ENCODE measurements at regions not wholly inside any gene's neighbourhood (a gene's known extent, or its start where the extent isn't known, plus 50 kb on each side); places are given as distances from the start of the nearest gene placed in this dataset.

DNA sequence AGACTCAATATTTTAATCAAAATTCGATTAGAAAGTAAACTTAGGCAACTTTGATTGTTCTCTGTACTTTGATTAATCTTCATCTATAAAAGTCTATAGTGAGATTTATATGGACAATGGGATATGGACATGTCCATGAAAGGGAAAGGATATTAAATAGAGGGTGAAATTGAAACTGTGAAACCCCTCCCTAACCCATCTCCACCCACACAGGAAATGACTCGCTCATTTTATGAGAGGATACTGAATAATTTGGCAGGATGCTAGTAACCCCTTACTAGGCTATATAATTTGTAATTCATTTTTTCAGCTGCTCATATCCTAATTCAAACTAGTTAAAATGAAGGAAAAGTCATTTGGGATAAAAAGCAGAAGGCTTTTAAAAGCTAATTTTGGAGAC is 328.0 kb upstream of the ATP2B1 start (continued):
- TF ChIP-seq, protein P1, sequence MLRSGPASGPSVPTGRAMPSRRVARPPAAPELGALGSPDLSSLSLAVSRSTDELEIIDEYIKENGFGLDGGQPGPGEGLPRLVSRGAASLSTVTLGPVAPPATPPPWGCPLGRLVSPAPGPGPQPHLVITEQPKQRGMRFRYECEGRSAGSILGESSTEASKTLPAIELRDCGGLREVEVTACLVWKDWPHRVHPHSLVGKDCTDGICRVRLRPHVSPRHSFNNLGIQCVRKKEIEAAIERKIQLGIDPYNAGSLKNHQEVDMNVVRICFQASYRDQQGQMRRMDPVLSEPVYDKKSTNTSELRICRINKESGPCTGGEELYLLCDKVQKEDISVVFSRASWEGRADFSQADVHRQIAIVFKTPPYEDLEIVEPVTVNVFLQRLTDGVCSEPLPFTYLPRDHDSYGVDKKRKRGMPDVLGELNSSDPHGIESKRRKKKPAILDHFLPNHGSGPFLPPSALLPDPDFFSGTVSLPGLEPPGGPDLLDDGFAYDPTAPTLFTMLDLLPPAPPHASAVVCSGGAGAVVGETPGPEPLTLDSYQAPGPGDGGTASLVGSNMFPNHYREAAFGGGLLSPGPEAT (IDR thresholded peaks at IDR 0.05; ENCODE audit: low read depth) = no peak
- TF ChIP-seq ASH2L (IDR thresholded peaks at IDR 0.05; ENCODE audit: borderline replicate concordance, low read depth) (no peak), BMI1 (IDR thresholded peaks at IDR 0.05; ENCODE audit: borderline replicate concordance) (no peak), SIN3A (IDR thresholded peaks at IDR 0.05; ENCODE audit: low read depth, low read length) (no peak)

DNA sequence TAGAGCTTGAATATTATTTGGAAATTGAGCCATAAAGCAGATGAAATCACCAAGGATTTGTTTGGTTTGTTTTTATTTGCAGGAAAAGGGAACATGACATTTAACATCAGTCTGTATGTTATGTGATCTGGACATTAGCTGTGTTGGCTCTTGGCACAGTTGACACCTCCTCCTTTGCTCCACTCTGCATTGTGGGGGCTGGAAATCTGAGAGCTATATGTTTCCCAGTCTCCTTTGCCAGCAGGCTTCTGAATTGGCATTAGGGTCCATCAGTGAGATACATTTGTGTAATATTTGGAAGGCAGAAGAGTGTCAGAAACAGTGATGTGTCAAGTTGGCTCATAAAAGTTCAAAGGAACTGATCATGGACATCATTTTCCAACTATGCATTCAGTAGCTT is 322.1 kb upstream of the ATP2B1 start:
- SMC1A ChIA-PET (ENCODE audit: uncharacterized antibody, unreplicated experiment) = interaction anchor here (0.9 to 1.5 kb wide), 3 partner anchors 9 to 475 kb away, joined by 3 to 4 read pairs (median 4); no protein-coding TSS in a partner anchor
- in situ Hi-C loops (cut with MboI) = no loop called here

More for the DNA sequence above, 322.1 kb upstream of the ATP2B1 start:
- no peaks in the 10 kb centered on the region for H3K27me3 ChIP-seq (replicated peaks in 1 of 2; ENCODE audit: control insufficient read depth in 2 of 2, insufficient read depth in 2 of 2, low read length in 1 of 2)
- POLR2A ChIA-PET = no interaction called here
- no peak overlapping the region for H3K4me2 ChIP-seq (ENCODE audit: control insufficient read depth, insufficient read depth)
- intact Hi-C loops (cut with micrococcal nuclease; ENCODE audit: unreplicated experiment) = no loop called here
- no peaks in the 10 kb centered on the region for H3K36me3 ChIP-seq (ENCODE audit: control insufficient read depth in 2 of 2, insufficient read depth in 2 of 2, low read length in 1 of 2)
- ATAC-seq = no peak
- H2AFZ ChIP-seq (ENCODE audit: control insufficient read depth, low read depth, low read length) = no peak overlapping the region
- TF ChIP-seq ASH2L (IDR thresholded peaks at IDR 0.05; ENCODE audit: borderline replicate concordance, low read depth) (no peak), MYC (IDR thresholded peaks at IDR 0.05; ENCODE audit: insufficient read depth, insufficient read length, insufficient replicate concordance, low read length, severe bottlenecking) (no peak), ETV6 (conservative IDR thresholded peaks at IDR 0.05 in 1 of 2, IDR thresholded peaks at IDR 0.05 in 1 of 2; ENCODE audit: borderline replicate concordance in 1 of 2, low read depth in 1 of 2) (no peak), TCF7 (IDR thresholded peaks at IDR 0.05; ENCODE audit: borderline replicate concordance) (no peak), EGR1 (IDR thresholded peaks at IDR 0.05; ENCODE audit: borderline replicate concordance in 1 of 2, low read depth in 2 of 2, low read length in 2 of 2) (no peak), HDAC2 (IDR thresholded peaks at IDR 0.05) (no peak), HCFC1 (IDR thresholded peaks at IDR 0.05; ENCODE audit: low read length) (no peak), WRNIP1 (IDR thresholded peaks at IDR 0.05; ENCODE audit: borderline replicate concordance, low read depth, low read length) (no peak), SREBF1 (IDR thresholded peaks at IDR 0.05; ENCODE audit: low read length) (no peak), BRCA1 (IDR thresholded peaks at IDR 0.05; ENCODE audit: low read depth, low read length) (no peak), IRF4 (IDR thresholded peaks at IDR 0.05; ENCODE audit: low read depth, low read length) (no peak)
- TF ChIP-seq, protein P2, sequence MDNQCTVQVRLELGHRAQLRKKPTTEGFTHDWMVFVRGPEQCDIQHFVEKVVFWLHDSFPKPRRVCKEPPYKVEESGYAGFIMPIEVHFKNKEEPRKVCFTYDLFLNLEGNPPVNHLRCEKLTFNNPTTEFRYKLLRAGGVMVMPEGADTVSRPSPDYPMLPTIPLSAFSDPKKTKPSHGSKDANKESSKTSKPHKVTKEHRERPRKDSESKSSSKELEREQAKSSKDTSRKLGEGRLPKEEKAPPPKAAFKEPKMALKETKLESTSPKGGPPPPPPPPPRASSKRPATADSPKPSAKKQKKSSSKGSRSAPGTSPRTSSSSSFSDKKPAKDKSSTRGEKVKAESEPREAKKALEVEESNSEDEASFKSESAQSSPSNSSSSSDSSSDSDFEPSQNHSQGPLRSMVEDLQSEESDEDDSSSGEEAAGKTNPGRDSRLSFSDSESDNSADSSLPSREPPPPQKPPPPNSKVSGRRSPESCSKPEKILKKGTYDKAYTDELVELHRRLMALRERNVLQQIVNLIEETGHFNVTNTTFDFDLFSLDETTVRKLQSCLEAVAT (IDR thresholded peaks at IDR 0.05) = no peak
- TF ChIP-seq, protein P1 (IDR thresholded peaks at IDR 0.05; ENCODE audit: low read depth) = no peak
- H3K9me3 ChIP-seq (replicated peaks; ENCODE audit: control insufficient read depth, insufficient read depth, low read length) = no peaks in the 10 kb centered on the region
- H3K27ac ChIP-seq (ENCODE audit: control insufficient read depth, insufficient read depth) = no peak overlapping the region
- FAIRE-seq = no peak
- H3K4me1 ChIP-seq (ENCODE audit: control insufficient read depth, insufficient read depth, low read length) = no peaks in the 10 kb centered on the region
- no peaks in the 10 kb centered on the region for H4K20me1 ChIP-seq (ENCODE audit: control insufficient read depth, insufficient read depth)
- RAD21 ChIA-PET (ENCODE audit: unreplicated experiment) = no interaction called here
- H3K79me2 ChIP-seq (ENCODE audit: control insufficient read depth, insufficient read depth, low read length) = no peaks in the 10 kb centered on the region
- H3K9ac ChIP-seq (ENCODE audit: control insufficient read depth, insufficient read depth, low read length) = no peak overlapping the region
- H3K4me3 ChIP-seq = no peak overlapping the region
- no peak for DNase-seq (ENCODE audit: low read depth, low spot score)
- CTCF ChIA-PET = no interaction called here
- no TSS peak for BruUV-seq (replicated peaks)

Data from GM12878 (cell line).